Left ventricle myocardium inferior (tissue), 1 donor: ENCODE measurements at regions not wholly inside any gene's neighbourhood (a gene's known extent, or its start where the extent isn't known, plus 50 kb on each side); places are given as distances from the start of the nearest gene placed in this dataset.

Experiments
- DNase-seq: peaks from one replicate; pipeline ENCODE4 v3.0.0-alpha.2; 2020
- H3K27ac ChIP-seq: fragments of 200-600 bp; replicated peaks from 2 replicates; pipeline ENCODE4 v1.8.0; 2021
- H3K27me3 ChIP-seq: fragments of 200-600 bp; 2 replicates; pipeline ENCODE4 v1.8.0; 2021; ENCODE audit warnings: low read depth
- H3K36me3 ChIP-seq: fragments of 200-600 bp; 2 replicates; pipeline ENCODE4 v1.8.0; 2021
- H3K4me1 ChIP-seq: fragments of 200-600 bp; 2 replicates; pipeline ENCODE4 v1.8.0; 2021
- H3K4me3 ChIP-seq: fragments of 200-600 bp; 2 replicates; pipeline ENCODE4 v1.8.0; 2021; ENCODE audit warnings: mild to moderate bottlenecking, moderate library complexity
- H3K9me3 ChIP-seq: fragments of 200-600 bp; replicated peaks from 2 replicates; pipeline ENCODE4 v1.8.0; 2021
- intact Hi-C: fragments of 100-400 bp; cut with micrococcal nuclease; formaldehyde crosslinking; loops from one replicate; pipeline ENCODE4 v1.11.0; 2022
- TF ChIP-seq, protein P1 (sequence below): fragments of 200-600 bp; IDR thresholded peaks from 2 replicates; pipeline ENCODE4 v1.8.0; 2021; ENCODE audit warnings: antibody characterized with exemption, mild to moderate bottlenecking, borderline replicate concordance
- donor health status: DM: no; HTN: yes; CAD: no; lungs with severe emphysema.

DNA sequence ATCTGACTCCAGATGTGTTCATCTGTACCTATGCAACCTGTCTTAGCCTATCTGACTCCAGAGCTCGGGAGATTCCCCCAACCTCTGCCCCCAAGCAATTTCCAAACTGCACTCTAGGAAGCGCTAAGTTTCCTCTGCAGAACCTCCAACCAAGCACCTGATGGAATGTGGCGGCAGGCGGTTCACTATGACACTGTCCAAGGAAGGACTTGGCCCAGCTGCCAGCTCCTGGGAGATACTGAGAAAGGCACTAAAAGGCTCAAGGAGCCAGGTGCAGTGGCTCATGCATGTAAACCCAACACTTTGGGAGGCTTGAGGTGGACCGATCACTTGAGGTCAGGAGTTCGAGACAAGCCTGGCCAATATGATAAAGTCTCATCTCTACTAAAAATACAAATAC is 244.0 kb downstream of the BCL11B start:
- intact Hi-C loops, result no loop called here
- H3K27ac ChIP-seq, result no peak overlapping the region
- H3K27me3 ChIP-seq, result peaks cover 73% of the 10 kb centered on the region
- no peaks in the 10 kb centered on the region for H3K4me1 ChIP-seq
- no peaks in the 10 kb centered on the region for H3K9me3 ChIP-seq
- TF ChIP-seq, protein P1, sequence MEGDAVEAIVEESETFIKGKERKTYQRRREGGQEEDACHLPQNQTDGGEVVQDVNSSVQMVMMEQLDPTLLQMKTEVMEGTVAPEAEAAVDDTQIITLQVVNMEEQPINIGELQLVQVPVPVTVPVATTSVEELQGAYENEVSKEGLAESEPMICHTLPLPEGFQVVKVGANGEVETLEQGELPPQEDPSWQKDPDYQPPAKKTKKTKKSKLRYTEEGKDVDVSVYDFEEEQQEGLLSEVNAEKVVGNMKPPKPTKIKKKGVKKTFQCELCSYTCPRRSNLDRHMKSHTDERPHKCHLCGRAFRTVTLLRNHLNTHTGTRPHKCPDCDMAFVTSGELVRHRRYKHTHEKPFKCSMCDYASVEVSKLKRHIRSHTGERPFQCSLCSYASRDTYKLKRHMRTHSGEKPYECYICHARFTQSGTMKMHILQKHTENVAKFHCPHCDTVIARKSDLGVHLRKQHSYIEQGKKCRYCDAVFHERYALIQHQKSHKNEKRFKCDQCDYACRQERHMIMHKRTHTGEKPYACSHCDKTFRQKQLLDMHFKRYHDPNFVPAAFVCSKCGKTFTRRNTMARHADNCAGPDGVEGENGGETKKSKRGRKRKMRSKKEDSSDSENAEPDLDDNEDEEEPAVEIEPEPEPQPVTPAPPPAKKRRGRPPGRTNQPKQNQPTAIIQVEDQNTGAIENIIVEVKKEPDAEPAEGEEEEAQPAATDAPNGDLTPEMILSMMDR, result no peak
- no peak overlapping the region for H3K4me3 ChIP-seq
- DNase-seq, result no peak
- H3K36me3 ChIP-seq, result no peaks in the 10 kb centered on the region

DNA sequence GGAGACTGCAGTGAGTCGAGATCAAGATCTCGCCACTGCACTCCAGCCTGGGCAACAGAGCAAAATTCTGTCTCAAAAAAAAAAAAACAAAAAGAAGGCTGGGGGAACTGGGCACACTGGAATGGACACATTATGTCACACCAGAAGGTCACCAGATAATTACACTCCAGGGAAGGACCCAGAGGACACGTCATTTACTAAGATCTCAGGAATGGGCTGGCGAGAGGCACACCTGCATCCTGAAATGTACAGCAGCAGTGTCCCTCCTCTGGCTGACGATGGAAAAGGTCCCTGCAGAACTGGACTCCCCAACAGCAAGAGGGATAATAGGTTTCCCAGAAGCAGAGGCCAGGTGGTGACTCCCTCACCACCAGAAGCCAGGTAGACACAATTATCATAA is 243.5 kb downstream of the BCL11B start:
- Histone ChIP-seq H3K36me3 (no peaks in the 10 kb centered on the region), H3K4me1 (no peaks in the 10 kb centered on the region), H3K9me3 (no peaks in the 10 kb centered on the region), H3K27ac (no peak overlapping the region), H3K27me3 (peaks cover 75% of the 10 kb centered on the region), H3K4me3 (no peak overlapping the region)
- intact Hi-C loops, result no loop called here
- TF ChIP-seq, protein P1, result no peak
- DNase-seq, result no peak

DNA sequence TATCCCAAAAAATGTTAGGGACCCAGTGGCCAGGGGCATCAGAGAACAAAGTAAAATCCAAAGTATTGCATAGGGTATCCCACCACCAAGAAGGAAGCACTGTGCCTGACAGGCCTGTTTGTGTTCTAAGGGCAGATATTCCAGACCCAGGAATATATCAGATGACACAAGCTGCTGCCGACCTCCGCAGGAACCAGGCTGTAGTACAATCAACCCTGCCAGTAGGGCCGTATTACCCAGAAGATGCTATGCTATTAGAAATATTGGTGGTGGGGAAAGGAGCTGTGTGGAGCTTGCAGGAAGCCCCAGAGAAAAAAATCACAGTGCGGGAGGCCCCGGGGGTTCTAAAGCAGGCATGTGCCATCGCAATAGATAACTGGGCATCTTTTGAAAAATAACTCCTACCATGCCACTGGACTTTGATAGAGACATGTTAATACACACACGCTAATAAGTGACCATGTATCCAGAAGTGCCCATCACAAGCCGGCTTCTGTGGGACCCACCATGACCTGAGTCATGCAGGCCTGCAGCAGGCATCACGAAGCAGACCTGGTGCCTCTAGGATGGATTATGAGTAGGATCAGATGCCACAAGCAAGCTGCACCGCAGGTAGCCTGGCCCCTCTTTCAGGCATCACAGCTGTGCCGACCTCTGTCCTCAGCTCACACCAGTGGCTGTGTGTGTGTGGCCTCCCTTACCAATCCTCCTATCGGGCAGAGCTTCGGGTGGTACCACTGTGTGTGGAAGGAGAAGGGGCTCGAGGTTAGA is 242.7 kb downstream of the BCL11B start:
- Histone ChIP-seq H3K4me1 (no peaks in the 10 kb centered on the region), H3K27ac (no peak overlapping the region), H3K4me3 (no peak overlapping the region), H3K36me3 (no peaks in the 10 kb centered on the region), H3K9me3 (no peaks in the 10 kb centered on the region), H3K27me3 (peaks cover 77% of the 10 kb centered on the region)
- intact Hi-C loops, result no loop called here
- DNase-seq, result no peak
- TF ChIP-seq, protein P1, result no peak

DNA sequence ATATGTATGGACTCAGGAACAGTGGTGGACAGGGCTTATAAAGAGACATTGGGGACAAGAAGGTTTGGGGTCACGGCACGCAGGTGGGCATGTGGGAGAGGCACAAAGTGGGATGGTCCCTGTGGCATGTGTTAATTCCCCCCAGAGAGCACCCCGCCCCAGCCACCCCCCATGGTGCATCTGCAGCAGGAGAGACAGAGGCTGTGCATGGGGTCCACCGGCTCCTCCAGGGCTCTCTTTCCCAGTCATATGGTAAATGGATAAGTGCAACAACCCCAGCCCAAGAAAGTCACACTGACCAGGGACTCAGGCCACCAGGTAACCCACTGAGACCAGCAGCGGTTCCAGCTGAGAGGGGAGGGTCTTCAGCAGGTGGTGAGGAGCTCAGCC is 242.1 kb downstream of the BCL11B start:
- Histone ChIP-seq H3K9me3 (no peaks in the 10 kb centered on the region), H3K4me1 (no peaks in the 10 kb centered on the region), H3K4me3 (no peak overlapping the region), H3K27me3 (peaks cover 83% of the 10 kb centered on the region), H3K36me3 (no peaks in the 10 kb centered on the region), H3K27ac (no peak overlapping the region)
- no peak for DNase-seq
- TF ChIP-seq, protein P1, result no peak
- intact Hi-C loops, result no loop called here

DNA sequence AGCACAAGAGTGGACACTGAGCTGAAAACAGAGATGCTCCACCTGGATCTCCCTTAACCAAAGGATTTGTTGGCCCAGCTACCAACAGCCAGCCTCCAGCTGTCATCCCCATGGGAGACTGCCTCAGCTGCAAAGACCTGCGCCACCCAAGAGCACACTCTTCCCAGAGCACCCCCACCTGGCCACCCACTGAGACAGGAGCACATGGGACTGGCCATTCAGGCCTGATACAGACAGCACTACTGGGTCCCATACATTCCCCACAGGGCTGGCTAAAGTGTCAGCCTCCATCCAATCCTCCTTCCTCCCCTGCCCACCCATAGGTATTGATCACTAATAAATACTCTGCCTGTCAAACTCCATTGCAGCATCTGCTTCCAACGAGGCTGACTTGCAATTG is 241.5 kb downstream of the BCL11B start:
- intact Hi-C loops, result no loop called here
- Histone ChIP-seq H3K4me1 (peaks cover 2% of the 10 kb centered on the region), H3K9me3 (no peaks in the 10 kb centered on the region)

More for the DNA sequence above, 241.5 kb downstream of the BCL11B start:
- Histone ChIP-seq H3K4me3 (no peak overlapping the region), H3K27me3 (peaks cover 80% of the 10 kb centered on the region), H3K36me3 (no peaks in the 10 kb centered on the region), H3K27ac (no peak overlapping the region)
- TF ChIP-seq, protein P1, result no peak
- DNase-seq, result no peak
